OCI-LY3 (cell line): ENCODE measurements at regions not wholly inside any gene's neighbourhood (a gene's known extent, or its start where the extent isn't known, plus 50 kb on each side); places are given as distances from the start of the nearest gene placed in this dataset.

Source experiments
- EZH2phosphoT487 ChIP-seq: fragments of 200-600 bp; shearing (Covaris generic); IDR thresholded peaks from 2 replicates; pipeline ENCODE4 v1.6.1; 2018; ENCODE audit warnings: antibody characterized with exemption, mixed run types, low read depth
- TF ChIP-seq, protein P1 (sequence below): fragments of 200-600, 300-600 bp; sonication (generic); IDR thresholded peaks from 2 replicates; pipeline ENCODE4 v1.5.1; 2014; ENCODE audit warnings: antibody characterized with exemption, low read length, low read depth

GRCh38 chr3:152656972-152657355 lies 178.0 kb upstream of the P2RY1 start:
- TF ChIP-seq, protein P1, sequence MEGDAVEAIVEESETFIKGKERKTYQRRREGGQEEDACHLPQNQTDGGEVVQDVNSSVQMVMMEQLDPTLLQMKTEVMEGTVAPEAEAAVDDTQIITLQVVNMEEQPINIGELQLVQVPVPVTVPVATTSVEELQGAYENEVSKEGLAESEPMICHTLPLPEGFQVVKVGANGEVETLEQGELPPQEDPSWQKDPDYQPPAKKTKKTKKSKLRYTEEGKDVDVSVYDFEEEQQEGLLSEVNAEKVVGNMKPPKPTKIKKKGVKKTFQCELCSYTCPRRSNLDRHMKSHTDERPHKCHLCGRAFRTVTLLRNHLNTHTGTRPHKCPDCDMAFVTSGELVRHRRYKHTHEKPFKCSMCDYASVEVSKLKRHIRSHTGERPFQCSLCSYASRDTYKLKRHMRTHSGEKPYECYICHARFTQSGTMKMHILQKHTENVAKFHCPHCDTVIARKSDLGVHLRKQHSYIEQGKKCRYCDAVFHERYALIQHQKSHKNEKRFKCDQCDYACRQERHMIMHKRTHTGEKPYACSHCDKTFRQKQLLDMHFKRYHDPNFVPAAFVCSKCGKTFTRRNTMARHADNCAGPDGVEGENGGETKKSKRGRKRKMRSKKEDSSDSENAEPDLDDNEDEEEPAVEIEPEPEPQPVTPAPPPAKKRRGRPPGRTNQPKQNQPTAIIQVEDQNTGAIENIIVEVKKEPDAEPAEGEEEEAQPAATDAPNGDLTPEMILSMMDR: no peak
- no peak for TF ChIP-seq EZH2phosphoT487
